Hepatocyte (in vitro differentiated cells): ENCODE measurements at regions not wholly inside any gene's neighbourhood (a gene's known extent, or its start where the extent isn't known, plus 50 kb on each side); places are given as distances from the start of the nearest gene placed in this dataset.
"Not testable (repeated sequence)": the region's sequence is repeated elsewhere in the genome, so short reads cannot be mapped to it uniquely, and the experiment has no call there.

Experiments used
- DNase-seq: peaks from one replicate; pipeline ENCODE4 v3.0.0-alpha.2; 2016; ENCODE audit warnings: low spot score
- H2AFZ ChIP-seq: fragments of 200-600 bp; sonication (generic); 2 replicates; pipeline ENCODE4 v1.6.0; 2016; ENCODE audit warnings: antibody characterized with exemption, mild to moderate bottlenecking
- H3K27ac ChIP-seq: fragments of 200-600 bp; sonication (generic); 2 replicates; pipeline ENCODE4 v1.5.1; 2016; ENCODE audit warnings: mild to moderate bottlenecking
- H3K27me3 ChIP-seq: fragments of 200-600 bp; sonication (generic); 2 replicates; pipeline ENCODE4 v1.6.1; 2016
- H3K36me3 ChIP-seq: fragments of 200-600 bp; sonication (generic); replicated peaks from 2 replicates; pipeline ENCODE4 v1.5.1; 2016; ENCODE audit warnings: low read depth; ENCODE audit not compliant: insufficient read depth
- H3K4me1 ChIP-seq: fragments of 200-600 bp; sonication (generic); 2 replicates; pipeline ENCODE4 v1.5.1; 2016; ENCODE audit warnings: mild to moderate bottlenecking, moderate library complexity; ENCODE audit not compliant: insufficient read depth
- H3K4me2 ChIP-seq: fragments of 200-600 bp; sonication (generic); 2 replicates; pipeline ENCODE4 v1.6.0; 2016
- H3K4me3 ChIP-seq: fragments of 200-600 bp; sonication (generic); 2 replicates; pipeline ENCODE4 v1.5.1; 2016; ENCODE audit warnings: mild to moderate bottlenecking
- H3K79me2 ChIP-seq: fragments of 200-600 bp; sonication (generic); 2 replicates; pipeline ENCODE4 v1.6.0; 2017; ENCODE audit warnings: mild to moderate bottlenecking
- H3K9me2 ChIP-seq: fragments of 200-600 bp; sonication (generic); replicated peaks from 2 replicates; pipeline ENCODE4 v1.6.0; 2017; ENCODE audit warnings: mild to moderate bottlenecking; ENCODE audit not compliant: insufficient read depth
- H3K9me3 ChIP-seq: fragments of 200-600 bp; sonication (generic); 2 replicates; pipeline ENCODE4 v1.5.1; 2016; ENCODE audit warnings: low read depth, mild to moderate bottlenecking
- H4K20me1 ChIP-seq: fragments of 200-600 bp; sonication (generic); 2 replicates; pipeline ENCODE4 v1.6.0; 2016; ENCODE audit warnings: mild to moderate bottlenecking; ENCODE audit not compliant: insufficient read depth, poor library complexity, severe bottlenecking
- CTCF ChIP-seq: fragments of 200-600 bp; sonication (generic); IDR thresholded peaks from 2 replicates; pipeline ENCODE4 v1.5.1; 2016; ENCODE audit warnings: antibody characterized with exemption, mild to moderate bottlenecking; ENCODE audit not compliant: poor library complexity
- EZH2 ChIP-seq: fragments of 200-600 bp; sonication (generic); IDR thresholded peaks from 2 replicates; pipeline ENCODE4 v1.6.1; 2016; ENCODE audit warnings: antibody characterized with exemption, mild to moderate bottlenecking, borderline replicate concordance
- EZH2phosphoT487 ChIP-seq: fragments of 200-600 bp; sonication (generic); IDR thresholded peaks from one replicate; pipeline ENCODE4 v1.6.1; 2018; ENCODE audit warnings: antibody characterized with exemption, mild to moderate bottlenecking, low read depth, moderate library complexity; ENCODE audit not compliant: unreplicated experiment, severe bottlenecking
- WGBS: methylation state at CpG from one replicate; pipeline ENCODE4 v1.1.6; 2016; ENCODE audit warnings: low lambda C conversion rate; ENCODE audit errors: missing lambda C conversion rate; 5-methylcytosine and 5-hydroxymethylcytosine counted together

- no peak for DNase-seq
- H2AFZ ChIP-seq, result no peak overlapping the region
- H3K4me2 ChIP-seq, result no peak overlapping the region
- H3K27ac ChIP-seq, result no peak overlapping the region
- 40% methylated on average over 1 of the region's 1 CpG for WGBS
- no peak overlapping the region for H3K4me3 ChIP-seq
- H3K9me3 ChIP-seq, result no peaks in the 10 kb centered on the region
- H3K79me2 ChIP-seq, result no peaks in the 10 kb centered on the region
- H3K9me2 ChIP-seq, result no peaks in the 10 kb centered on the region
- TF ChIP-seq EZH2, result no peak
- no peak for TF ChIP-seq CTCF
- TF ChIP-seq EZH2phosphoT487, result no peak
- H4K20me1 ChIP-seq, result no peaks in the 10 kb centered on the region
- no peaks in the 10 kb centered on the region for H3K36me3 ChIP-seq
- H3K4me1 ChIP-seq, result no peaks in the 10 kb centered on the region
- H3K27me3 ChIP-seq, result no peaks in the 10 kb centered on the region
Measured at GRCh38 chr7:115177103-115177502, 255.2 kb downstream of the MDFIC start.

GRCh38 chr7:115172397-115172796, 250.5 kb downstream of the MDFIC start:
- not testable (repeated sequence) for H4K20me1 ChIP-seq, H3K79me2 ChIP-seq, H3K4me1 ChIP-seq, H3K9me3 ChIP-seq, H3K4me2 ChIP-seq, H3K36me3 ChIP-seq, H2AFZ ChIP-seq, DNase-seq, H3K27me3 ChIP-seq, H3K27ac ChIP-seq, H3K9me2 ChIP-seq, H3K4me3 ChIP-seq
- 92% methylated on average over 8 of the region's 8 CpGs for WGBS

GRCh38 chr7:115153769-115154477, 232.0 kb downstream of the MDFIC start:
- no peak overlapping the region for H2AFZ ChIP-seq
- H3K79me2 ChIP-seq, result no peaks in the 10 kb centered on the region
- no peaks in the 10 kb centered on the region for H3K36me3 ChIP-seq
- H3K27ac ChIP-seq, result no peak overlapping the region
- H4K20me1 ChIP-seq, result no peaks in the 10 kb centered on the region
- no peak overlapping the region for H3K4me2 ChIP-seq
- no peaks in the 10 kb centered on the region for H3K27me3 ChIP-seq
- no peak for DNase-seq
- TF ChIP-seq EZH2phosphoT487, result no peak
- no peaks in the 10 kb centered on the region for H3K4me1 ChIP-seq
- 82% methylated on average over 4 of the region's 4 CpGs for WGBS
- no peaks in the 10 kb centered on the region for H3K9me3 ChIP-seq
- no peaks in the 10 kb centered on the region for H3K9me2 ChIP-seq
- no peak overlapping the region for H3K4me3 ChIP-seq

- DNase-seq, result no peak
- WGBS, result 71% methylated on average over 3 of the region's 3 CpGs
- H3K9me2 ChIP-seq, result no peaks in the 10 kb centered on the region
- no peaks in the 10 kb centered on the region for H4K20me1 ChIP-seq
- no peaks in the 10 kb centered on the region for H3K36me3 ChIP-seq
- no peaks in the 10 kb centered on the region for H3K4me1 ChIP-seq
- H3K27me3 ChIP-seq, result no peaks in the 10 kb centered on the region
- H3K9me3 ChIP-seq, result no peaks in the 10 kb centered on the region
- TF ChIP-seq EZH2 (no peak), EZH2phosphoT487 (no peak), CTCF (no peak)
- no peaks in the 10 kb centered on the region for H3K79me2 ChIP-seq
- no peak overlapping the region for H3K4me2 ChIP-seq
- no peak overlapping the region for H3K27ac ChIP-seq
- no peak overlapping the region for H2AFZ ChIP-seq
- no peak overlapping the region for H3K4me3 ChIP-seq
Measured at GRCh38 chr7:115153176-115153575, 231.3 kb downstream of the MDFIC start.
